ENCODE measurements at regions not wholly inside any gene's neighbourhood (a gene's known extent, or its start where the extent isn't known, plus 50 kb on each side); places are given as distances from the start of the nearest gene placed in this dataset.

DNA sequence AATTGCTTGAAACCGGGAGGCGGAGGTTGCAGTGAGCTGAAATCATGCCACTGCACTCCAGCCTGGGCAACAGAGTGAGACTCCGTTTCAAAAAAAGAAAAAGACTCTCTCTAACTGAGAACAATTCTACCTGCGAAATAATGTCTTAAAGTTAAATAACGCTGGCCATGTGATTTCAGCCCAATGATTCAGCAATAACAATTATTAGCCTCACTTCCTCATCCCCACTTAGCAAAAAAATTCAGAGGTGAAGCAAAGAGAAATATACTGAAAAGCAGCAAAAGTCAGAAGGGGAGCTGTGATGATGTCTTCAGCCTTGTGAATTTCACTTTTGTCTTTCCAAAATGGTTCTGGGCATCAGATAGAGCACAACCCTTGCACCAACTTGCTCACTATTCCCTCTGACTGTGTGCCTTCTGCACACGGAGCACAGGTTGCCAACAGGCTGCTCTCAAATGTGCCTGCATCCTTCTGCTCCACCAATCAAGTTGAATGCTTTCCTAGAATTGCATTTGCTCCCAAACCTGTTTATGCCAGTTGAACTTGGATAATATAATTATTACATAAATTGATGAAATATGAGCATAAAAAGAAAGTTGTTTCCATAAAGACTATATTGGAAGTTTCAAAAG, 79.8 kb upstream of the IPO9 start:
- no peak for ATAC-seq
- intact Hi-C loops (cut with micrococcal nuclease; ENCODE audit: unreplicated experiment) (no loop called here), in situ Hi-C loops (cut with HindIII; ENCODE audit: low pct_unique_long_range_greater_than_20kb, low sequenced_read_pairs) (no loop called here)
- BruUV-seq (replicated peaks): no TSS peak
- ChIA-PET CTCF (no interaction called here), POLR2A (no interaction called here)
- TF ChIP-seq, protein P1, sequence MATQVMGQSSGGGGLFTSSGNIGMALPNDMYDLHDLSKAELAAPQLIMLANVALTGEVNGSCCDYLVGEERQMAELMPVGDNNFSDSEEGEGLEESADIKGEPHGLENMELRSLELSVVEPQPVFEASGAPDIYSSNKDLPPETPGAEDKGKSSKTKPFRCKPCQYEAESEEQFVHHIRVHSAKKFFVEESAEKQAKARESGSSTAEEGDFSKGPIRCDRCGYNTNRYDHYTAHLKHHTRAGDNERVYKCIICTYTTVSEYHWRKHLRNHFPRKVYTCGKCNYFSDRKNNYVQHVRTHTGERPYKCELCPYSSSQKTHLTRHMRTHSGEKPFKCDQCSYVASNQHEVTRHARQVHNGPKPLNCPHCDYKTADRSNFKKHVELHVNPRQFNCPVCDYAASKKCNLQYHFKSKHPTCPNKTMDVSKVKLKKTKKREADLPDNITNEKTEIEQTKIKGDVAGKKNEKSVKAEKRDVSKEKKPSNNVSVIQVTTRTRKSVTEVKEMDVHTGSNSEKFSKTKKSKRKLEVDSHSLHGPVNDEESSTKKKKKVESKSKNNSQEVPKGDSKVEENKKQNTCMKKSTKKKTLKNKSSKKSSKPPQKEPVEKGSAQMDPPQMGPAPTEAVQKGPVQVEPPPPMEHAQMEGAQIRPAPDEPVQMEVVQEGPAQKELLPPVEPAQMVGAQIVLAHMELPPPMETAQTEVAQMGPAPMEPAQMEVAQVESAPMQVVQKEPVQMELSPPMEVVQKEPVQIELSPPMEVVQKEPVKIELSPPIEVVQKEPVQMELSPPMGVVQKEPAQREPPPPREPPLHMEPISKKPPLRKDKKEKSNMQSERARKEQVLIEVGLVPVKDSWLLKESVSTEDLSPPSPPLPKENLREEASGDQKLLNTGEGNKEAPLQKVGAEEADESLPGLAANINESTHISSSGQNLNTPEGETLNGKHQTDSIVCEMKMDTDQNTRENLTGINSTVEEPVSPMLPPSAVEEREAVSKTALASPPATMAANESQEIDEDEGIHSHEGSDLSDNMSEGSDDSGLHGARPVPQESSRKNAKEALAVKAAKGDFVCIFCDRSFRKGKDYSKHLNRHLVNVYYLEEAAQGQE (IDR thresholded peaks at IDR 0.05; ENCODE audit: insufficient read depth in 1 of 2, low read depth in 2 of 2, low read length in 1 of 2): no peak
- TF ChIP-seq TCF7L2 (IDR thresholded peaks at IDR 0.05; ENCODE audit: low read depth, low read length) (no peak), POLR2AphosphoS5 (IDR thresholded peaks at IDR 0.05; ENCODE audit: low read depth, low read length) (no peak)
- TF ChIP-seq, protein P2, sequence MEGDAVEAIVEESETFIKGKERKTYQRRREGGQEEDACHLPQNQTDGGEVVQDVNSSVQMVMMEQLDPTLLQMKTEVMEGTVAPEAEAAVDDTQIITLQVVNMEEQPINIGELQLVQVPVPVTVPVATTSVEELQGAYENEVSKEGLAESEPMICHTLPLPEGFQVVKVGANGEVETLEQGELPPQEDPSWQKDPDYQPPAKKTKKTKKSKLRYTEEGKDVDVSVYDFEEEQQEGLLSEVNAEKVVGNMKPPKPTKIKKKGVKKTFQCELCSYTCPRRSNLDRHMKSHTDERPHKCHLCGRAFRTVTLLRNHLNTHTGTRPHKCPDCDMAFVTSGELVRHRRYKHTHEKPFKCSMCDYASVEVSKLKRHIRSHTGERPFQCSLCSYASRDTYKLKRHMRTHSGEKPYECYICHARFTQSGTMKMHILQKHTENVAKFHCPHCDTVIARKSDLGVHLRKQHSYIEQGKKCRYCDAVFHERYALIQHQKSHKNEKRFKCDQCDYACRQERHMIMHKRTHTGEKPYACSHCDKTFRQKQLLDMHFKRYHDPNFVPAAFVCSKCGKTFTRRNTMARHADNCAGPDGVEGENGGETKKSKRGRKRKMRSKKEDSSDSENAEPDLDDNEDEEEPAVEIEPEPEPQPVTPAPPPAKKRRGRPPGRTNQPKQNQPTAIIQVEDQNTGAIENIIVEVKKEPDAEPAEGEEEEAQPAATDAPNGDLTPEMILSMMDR (IDR thresholded peaks at IDR 0.05): no peak
- no peak for DNase-seq (ENCODE audit: low read depth, low spot score)
- Histone ChIP-seq H3K9me3 (ENCODE audit: control insufficient read depth, insufficient read depth, low read depth, low read length) (no peaks in the 10 kb centered on the region), H3K27ac (ENCODE audit: low read length) (no peak overlapping the region), H3K4me1 (ENCODE audit: control insufficient read depth, insufficient read depth, low read length) (peaks cover 17% of the 10 kb centered on the region), H3K4me3 (ENCODE audit: low read depth in 2 of 2, low read length in 2 of 2) (no peak overlapping the region), H3K36me3 (ENCODE audit: control insufficient read depth, insufficient read depth, low read length) (no peaks in the 10 kb centered on the region), H3K27me3 (ENCODE audit: control insufficient read depth, insufficient read depth, low read length) (no peaks in the 10 kb centered on the region; the same call in 1 of the 2 replicates)

DNA sequence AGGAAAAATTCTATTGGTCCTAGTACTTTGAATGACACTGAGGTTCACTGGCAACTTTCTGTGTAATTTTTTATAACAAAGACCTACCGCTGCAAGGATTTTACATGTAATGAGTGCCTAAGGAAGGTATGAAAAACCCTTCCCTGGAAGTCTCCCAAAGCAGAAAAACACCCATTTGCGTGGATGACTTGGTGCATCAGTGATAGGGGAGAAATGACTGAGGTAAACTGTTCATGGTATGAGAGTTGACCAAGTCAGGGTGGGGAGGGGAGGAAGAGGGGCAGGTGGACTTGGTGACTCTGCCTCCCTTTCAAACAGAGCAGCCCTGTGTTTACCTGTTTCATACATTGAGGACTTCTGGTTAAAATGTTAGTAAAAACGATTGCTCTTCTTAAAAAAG, 78.8 kb upstream of the IPO9 start:
- H3K27ac ChIP-seq (ENCODE audit: low read length): no peak overlapping the region
- in situ Hi-C loops (cut with HindIII; ENCODE audit: low pct_unique_long_range_greater_than_20kb, low sequenced_read_pairs) (loop anchor here (5.0 kb wide), 1 partner anchor 33 kb away; no protein-coding TSS in a partner anchor), intact Hi-C loops (cut with micrococcal nuclease; ENCODE audit: unreplicated experiment) (no loop called here)
- ChIA-PET POLR2A (no interaction called here), CTCF (no interaction called here)
- DNase-seq (ENCODE audit: low read depth, low spot score) (no peak), ATAC-seq (no peak)
- H3K36me3 ChIP-seq (ENCODE audit: control insufficient read depth, insufficient read depth, low read length): no peaks in the 10 kb centered on the region
- H3K9me3 ChIP-seq (ENCODE audit: control insufficient read depth, insufficient read depth, low read depth, low read length): no peaks in the 10 kb centered on the region
- H3K27me3 ChIP-seq (ENCODE audit: control insufficient read depth, insufficient read depth, low read length): no peaks in the 10 kb centered on the region; the same call in 1 of the 2 replicates
- H3K4me3 ChIP-seq (ENCODE audit: low read depth in 2 of 2, low read length in 2 of 2): no peak overlapping the region
- H3K4me1 ChIP-seq (ENCODE audit: control insufficient read depth, insufficient read depth, low read length): peaks cover 17% of the 10 kb centered on the region
- BruUV-seq (replicated peaks): no TSS peak
- TF ChIP-seq TCF7L2 (IDR thresholded peaks at IDR 0.05; ENCODE audit: low read depth, low read length): no peak
- TF ChIP-seq, protein P2 (IDR thresholded peaks at IDR 0.05): no peak
- TF ChIP-seq POLR2AphosphoS5 (IDR thresholded peaks at IDR 0.05; ENCODE audit: low read depth, low read length): no peak
- TF ChIP-seq, protein P1 (IDR thresholded peaks at IDR 0.05; ENCODE audit: insufficient read depth in 1 of 2, low read depth in 2 of 2, low read length in 1 of 2): no peak
- no peak for TF ChIP-seq SIN3A (IDR thresholded peaks at IDR 0.05; ENCODE audit: borderline replicate concordance, insufficient read depth, low read depth, low read length)
